Neural crest cell (in vitro differentiated cells): ENCODE measurements at regions not wholly inside any gene's neighbourhood (a gene's known extent, or its start where the extent isn't known, plus 50 kb on each side); places are given as distances from the start of the nearest gene placed in this dataset.

ENCODE experiments used
- DNase-seq: peaks from one replicate; pipeline ENCODE4 v3.0.0; 2021; ENCODE audit warnings: low read depth, mixed read lengths, low spot score
- H3K27ac Mint-ChIP-seq: one replicate; pipeline ENCODE4 v1.8.0; 2021; ENCODE audit warnings: mild to moderate bottlenecking, mixed read lengths; ENCODE audit not compliant: unreplicated experiment
- H3K27me3 Mint-ChIP-seq: 2 replicates; pipeline ENCODE4 v1.8.0; 2021; ENCODE audit warnings: low read depth, mild to moderate bottlenecking, mixed read lengths
- H3K36me3 Mint-ChIP-seq: 2 replicates; pipeline ENCODE4 v1.8.0; 2021; ENCODE audit warnings: low read depth, mild to moderate bottlenecking, mixed read lengths
- H3K4me1 Mint-ChIP-seq: 2 replicates; pipeline ENCODE4 v1.8.0; 2021; ENCODE audit warnings: mixed read lengths
- H3K4me3 Mint-ChIP-seq: one replicate; pipeline ENCODE4 v1.8.0; 2021; ENCODE audit warnings: mild to moderate bottlenecking, mixed read lengths
- H3K9me3 Mint-ChIP-seq: 2 replicates; pipeline ENCODE4 v1.8.0; 2021; ENCODE audit warnings: mixed read lengths
- CTCF ChIP-seq: fragments of 200-600 bp; sonication (generic); conservative IDR thresholded peaks from 2 replicates; pipeline ENCODE4 v1.5.0; 2021; ENCODE audit warnings: antibody characterized with exemption, mild to moderate bottlenecking

- no peak for DNase-seq
- H3K27ac Mint-ChIP-seq, result no peak overlapping the region
- no peaks in the 10 kb centered on the region for H3K9me3 Mint-ChIP-seq
- no peak for TF ChIP-seq CTCF
- peaks cover 30% of the 10 kb centered on the region for H3K4me1 Mint-ChIP-seq
- H3K27me3 Mint-ChIP-seq, result no peaks in the 10 kb centered on the region
- H3K36me3 Mint-ChIP-seq, result no peaks in the 10 kb centered on the region
- H3K4me3 Mint-ChIP-seq, result peak overlapping the region; percentile 19
Measured at GRCh38 chr2:120954939-120955338, 219.3 kb downstream of the GLI2 start.

GRCh38 chr2:120955427-120955826 is 219.8 kb downstream of the GLI2 start:
- DNase-seq, result no peak
- TF ChIP-seq CTCF, result no peak
- H3K9me3 Mint-ChIP-seq, result no peaks in the 10 kb centered on the region
- H3K4me1 Mint-ChIP-seq, result peaks cover 25% of the 10 kb centered on the region
- no peak overlapping the region for H3K4me3 Mint-ChIP-seq
- H3K27me3 Mint-ChIP-seq, result no peaks in the 10 kb centered on the region
- no peak overlapping the region for H3K27ac Mint-ChIP-seq
- H3K36me3 Mint-ChIP-seq, result no peaks in the 10 kb centered on the region

- no peaks in the 10 kb centered on the region for H3K9me3 Mint-ChIP-seq
- no peak for DNase-seq
- peaks cover 17% of the 10 kb centered on the region for H3K4me1 Mint-ChIP-seq
- TF ChIP-seq CTCF, result no peak
- H3K36me3 Mint-ChIP-seq, result no peaks in the 10 kb centered on the region
- H3K27me3 Mint-ChIP-seq, result no peaks in the 10 kb centered on the region
- no peak overlapping the region for H3K4me3 Mint-ChIP-seq
- no peak overlapping the region for H3K27ac Mint-ChIP-seq
Measured at GRCh38 chr2:120956486-120957156, 221.0 kb downstream of the GLI2 start.

GRCh38 chr2:120957905-120958304 is 222.2 kb downstream of the GLI2 start:
- H3K27me3 Mint-ChIP-seq, result no peaks in the 10 kb centered on the region
- peaks cover 8% of the 10 kb centered on the region for H3K4me1 Mint-ChIP-seq
- TF ChIP-seq CTCF, result no peak
- H3K9me3 Mint-ChIP-seq, result no peaks in the 10 kb centered on the region
- H3K4me3 Mint-ChIP-seq, result no peak overlapping the region
- H3K36me3 Mint-ChIP-seq, result no peaks in the 10 kb centered on the region
- no peak overlapping the region for H3K27ac Mint-ChIP-seq
- DNase-seq, result no peak

- Mint-ChIP-seq H3K36me3 (no peaks in the 10 kb centered on the region), H3K27me3 (no peaks in the 10 kb centered on the region), H3K9me3 (no peaks in the 10 kb centered on the region), H3K27ac (peak overlapping the region; percentile 83), H3K4me3 (no peak overlapping the region), H3K4me1 (peaks cover 5% of the 10 kb centered on the region)
- peak; percentile 38 for TF ChIP-seq CTCF
- DNase-seq, result peak; percentile 39
Measured at GRCh38 chr2:120958623-120959366, 223.1 kb downstream of the GLI2 start.
